Right lobe of liver (tissue), 4 donors: ENCODE measurements at regions not wholly inside any gene's neighbourhood (a gene's known extent, or its start where the extent isn't known, plus 50 kb on each side); places are given as distances from the start of the nearest gene placed in this dataset.

Source experiments
- CTCF ChIP-seq, 4 donors: fragments of 200-600 bp in 3 of 4; fragments of 450-650 bp in 1 of 4; IDR thresholded peaks; one replicate each; pipeline versions ENCODE4 v1.5.1 to v1.8.0; 2016 to 2022; ENCODE audit warnings: antibody characterized with exemption in 4 of 4, mild to moderate bottlenecking in 2 of 4
- POLR2A ChIP-seq: fragments of 450-650 bp; IDR thresholded peaks from one replicate; pipeline ENCODE4 v1.6.1; 2017; ENCODE audit warnings: antibody characterized with exemption, mild to moderate bottlenecking
- donor health status: DM: no; HTN: no; CAD: no.
- donor health status: DM: no; HTN: no; CAD: no.
- donor health status: DM: no; HTN: yes; CAD: no.

GRCh38 chr10:126798649-126799048 lies 106.6 kb upstream of the DOCK1 start:
- TF ChIP-seq CTCF (IDR thresholded peaks at IDR 0.05) (no peak), POLR2A (no peak)
